Naive thymus-derived CD8-positive, alpha-beta T cell (primary cell): ENCODE measurements at regions not wholly inside any gene's neighbourhood (a gene's known extent, or its start where the extent isn't known, plus 50 kb on each side); places are given as distances from the start of the nearest gene placed in this dataset.

ENCODE experiments used
- ATAC-seq, 2 donors: fragments of 150-1000 bp; cut with Tn5 transposase in 1 of 2; sonication (Bioruptor Pico), chemical (Tn5 transposase) in 1 of 2; 1 replicate in 1 of 2; 2 replicates in 1 of 2; pipeline ENCODE4 v1.10.0; 2021; ENCODE audit warnings: mild to moderate bottlenecking in 2 of 2, moderate library complexity in 2 of 2
- POLR2A ChIA-PET: fragments of 350-600 bp; sonication (Branson Sonifier 250); formaldehyde crosslinking; loops from one replicate; lab custom pipeline; 2021; ENCODE audit warnings: antibody characterized with exemption; lab: Charles Lee
- DNase-seq, 10 donors: peaks; one replicate each; pipeline versions ENCODE4 v3.0.0 to v3.0.0-alpha.2; 2020 to 2022
- H3K27ac Mint-ChIP-seq, 10 donors: one replicate each; pipeline ENCODE4 v1.8.0; 2020 to 2022; ENCODE audit warnings: mild to moderate bottlenecking in 10 of 10, mixed read lengths in 10 of 10, moderate library complexity in 4 of 10, inconsistent platforms in 1 of 10
- H3K27me3 Mint-ChIP-seq, 5 donors: one replicate each; pipeline ENCODE4 v1.8.0; 2021 to 2022; ENCODE audit warnings: mixed read lengths in 5 of 5
- H3K36me3 Mint-ChIP-seq, 3 donors: one replicate each; pipeline ENCODE4 v1.8.0; 2020 to 2022; ENCODE audit warnings: mixed read lengths in 3 of 3, mild to moderate bottlenecking in 2 of 3, inconsistent platforms in 1 of 3
- H3K4me1 Mint-ChIP-seq, 4 donors: one replicate each; pipeline ENCODE4 v1.8.0; 2021 to 2022; ENCODE audit warnings: mixed read lengths in 4 of 4
- H3K4me3 Mint-ChIP-seq, 10 donors: one replicate each; pipeline ENCODE4 v1.8.0; 2020 to 2022; ENCODE audit warnings: mild to moderate bottlenecking in 10 of 10, mixed read lengths in 10 of 10, moderate library complexity in 6 of 10, inconsistent platforms in 1 of 10
- H3K9me3 Mint-ChIP-seq, 9 donors: one replicate each; pipeline ENCODE4 v1.8.0; 2020 to 2022; ENCODE audit warnings: mixed read lengths in 9 of 9, mild to moderate bottlenecking in 3 of 9, inconsistent platforms in 1 of 9, moderate library complexity in 1 of 9

DNA sequence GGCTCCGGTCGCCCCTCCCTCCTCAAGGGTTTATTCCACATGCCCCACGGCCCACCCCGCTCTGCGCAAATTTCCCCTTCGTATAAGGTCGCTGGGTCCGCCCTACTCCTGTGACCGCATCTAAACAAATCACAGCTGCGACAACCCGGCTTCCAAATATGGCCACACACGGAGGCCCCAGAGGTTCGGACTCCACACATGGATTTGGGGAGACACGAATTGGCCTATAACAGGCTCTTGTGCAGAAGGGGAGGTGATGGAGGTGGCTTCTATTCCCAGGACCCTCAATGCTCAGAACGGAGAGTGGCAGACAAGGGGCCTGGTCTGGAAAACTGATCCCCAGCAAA lies 90.1 kb downstream of the FOXL3 start:
- H3K36me3 Mint-ChIP-seq = peaks cover 0 to 10% (median 4%) of the 10 kb centered on the region in 3 donors
- DNase-seq = peak in 2 of 10 donors; percentile 28 to 31
- peak; percentile 42 to 57 for ATAC-seq

DNA sequence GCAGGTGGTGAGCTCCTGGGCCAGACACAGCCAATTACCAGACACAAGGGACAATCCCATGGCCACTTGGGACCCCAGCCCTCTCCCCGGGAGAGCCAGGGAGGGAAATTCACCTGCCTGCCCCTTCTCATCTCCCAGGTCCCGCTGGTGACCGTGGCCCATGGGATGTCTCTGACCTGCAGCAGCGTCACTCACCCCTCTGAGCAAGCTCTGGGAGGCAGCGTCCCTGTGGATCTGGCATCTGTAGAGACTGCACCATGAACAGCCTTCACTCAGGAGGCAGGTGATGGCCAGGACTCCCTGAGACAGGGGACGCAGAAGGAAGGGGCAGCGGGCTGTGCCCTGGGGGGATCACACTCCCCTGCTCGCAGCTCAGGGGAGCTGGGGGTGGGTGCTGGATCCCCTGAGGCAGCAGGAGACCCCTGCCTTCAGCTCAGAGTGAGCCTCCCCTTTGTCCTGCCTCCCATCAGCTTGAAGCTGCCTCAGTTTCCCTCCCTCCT lies 90.8 kb downstream of the FOXL3 start:
- H3K27me3 Mint-ChIP-seq = no peaks in the 10 kb centered on the region
- H3K9me3 Mint-ChIP-seq = peaks cover 0 to 22% (median 12%) of the 10 kb centered on the region in 9 donors
- DNase-seq (no peak), ATAC-seq (no peak)
- peak overlapping the region in 7 of 10 donors; percentile 34 to 82 (median 74) for H3K4me3 Mint-ChIP-seq
- peaks cover 20 to 35% (median 30%) of the 10 kb centered on the region in 4 donors for H3K4me1 Mint-ChIP-seq
- peaks cover 0 to 10% (median 4%) of the 10 kb centered on the region in 3 donors for H3K36me3 Mint-ChIP-seq
- H3K27ac Mint-ChIP-seq = peak overlapping the region in 4 of 10 donors; percentile 37 to 95 (median 82)
- POLR2A ChIA-PET = interaction anchor here (0.8 to 1.5 kb wide), 2 partner anchors 18 to 29 kb away, joined by 3 to 5 read pairs; no protein-coding TSS in a partner anchor

More for the DNA sequence above, 90.1 kb downstream of the FOXL3 start:
- POLR2A ChIA-PET = interaction anchor here (0.8 to 1.5 kb wide), 2 partner anchors 18 to 29 kb away, joined by 3 to 5 read pairs; no protein-coding TSS in a partner anchor
- peaks cover 20 to 35% (median 30%) of the 10 kb centered on the region in 4 donors for H3K4me1 Mint-ChIP-seq
- peak overlapping the region in 5 of 10 donors; percentile 56 to 95 (median 81) for H3K27ac Mint-ChIP-seq
- no peaks in the 10 kb centered on the region for H3K27me3 Mint-ChIP-seq
- peaks cover 0 to 22% (median 8%) of the 10 kb centered on the region in 9 donors for H3K9me3 Mint-ChIP-seq
- H3K4me3 Mint-ChIP-seq = peak overlapping the region in 9 of 10 donors; percentile 7 to 86 (median 74)

DNA sequence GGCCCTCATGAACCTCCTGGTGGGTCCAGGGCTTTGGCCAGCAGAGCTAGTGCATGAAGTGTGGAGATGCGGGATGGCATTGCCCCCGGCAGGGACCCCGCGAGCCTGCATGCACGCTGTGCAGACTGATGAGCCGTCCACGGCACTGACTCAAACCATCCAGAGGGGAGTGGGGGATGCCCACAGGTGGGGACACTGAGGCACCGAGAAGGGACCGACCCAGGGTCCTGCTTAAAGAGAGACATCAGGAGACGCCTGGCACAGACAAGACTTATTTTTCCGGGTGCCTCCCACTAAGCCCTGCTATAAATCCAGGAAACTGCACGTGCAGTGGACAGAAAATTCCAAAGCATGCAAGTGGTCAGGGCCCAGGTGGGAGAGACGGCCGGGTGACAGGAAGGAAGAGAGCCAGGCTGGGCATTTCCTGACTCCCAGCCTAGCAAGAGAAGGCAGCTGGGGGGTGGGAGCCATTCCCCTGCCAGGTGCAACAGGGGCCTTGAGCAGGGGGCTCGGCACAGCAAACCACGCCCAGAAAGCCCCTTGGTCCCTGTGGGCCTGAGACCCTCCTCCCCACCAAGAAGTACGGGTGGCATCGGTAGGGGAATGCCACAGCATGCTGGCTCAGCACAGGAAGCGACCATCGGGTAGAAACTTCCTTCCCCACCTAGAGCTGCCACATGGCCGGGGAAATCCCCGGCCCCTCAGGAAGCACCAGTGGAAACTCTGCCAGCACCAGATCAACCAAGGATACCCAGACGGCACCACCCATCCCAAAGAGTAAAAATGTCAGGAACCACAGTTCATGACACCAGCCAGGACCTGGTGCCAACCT lies 91.5 kb downstream of the FOXL3 start:
- H3K9me3 Mint-ChIP-seq = peaks cover 0 to 22% (median 12%) of the 10 kb centered on the region in 9 donors
- DNase-seq (peak in 8 of 10 donors; percentile 33 to 56 (median 50)), ATAC-seq (peak; percentile 92 to 94)
- POLR2A ChIA-PET = interaction anchor here (0.8 to 1.8 kb wide), 4 partner anchors 18 to 30 kb away, joined by 3 to 11 read pairs (median 4); no protein-coding TSS in a partner anchor
- no peaks in the 10 kb centered on the region for H3K27me3 Mint-ChIP-seq
- peak overlapping the region in 9 of 10 donors; percentile 34 to 82 (median 74) for H3K4me3 Mint-ChIP-seq
- H3K36me3 Mint-ChIP-seq = peaks cover 0 to 10% (median 4%) of the 10 kb centered on the region in 3 donors
- peaks cover 20 to 35% (median 29%) of the 10 kb centered on the region in 4 donors for H3K4me1 Mint-ChIP-seq
- H3K27ac Mint-ChIP-seq = peak overlapping the region; percentile 36 to 95 (median 84)

DNA sequence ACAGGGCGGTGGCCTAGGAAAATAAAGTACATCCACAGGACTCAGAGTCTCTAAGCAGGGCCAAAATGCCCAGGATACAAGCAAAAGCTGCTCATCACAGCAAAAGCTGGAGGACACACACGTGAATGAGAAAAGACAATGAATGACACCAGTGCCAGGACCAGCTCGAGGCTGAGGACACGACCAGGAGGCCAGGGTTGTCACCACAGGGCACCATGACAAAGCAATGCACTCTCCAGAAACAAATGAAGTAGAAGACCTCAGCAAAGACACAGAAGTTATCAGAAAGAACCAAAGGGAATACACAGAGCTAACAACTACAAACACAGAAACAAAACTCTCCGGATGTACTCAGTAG lies 92.1 kb downstream of the FOXL3 start:
- peaks cover 0 to 22% (median 12%) of the 10 kb centered on the region in 9 donors for H3K9me3 Mint-ChIP-seq
- H3K27me3 Mint-ChIP-seq = no peaks in the 10 kb centered on the region
- peaks cover 0 to 10% (median 4%) of the 10 kb centered on the region in 3 donors for H3K36me3 Mint-ChIP-seq
- DNase-seq (no peak), ATAC-seq (peak in 1 of 2 donors; percentile 13)
- H3K4me1 Mint-ChIP-seq = peaks cover 20 to 35% (median 28%) of the 10 kb centered on the region in 4 donors
- peak overlapping the region in 9 of 10 donors; percentile 34 to 82 (median 74) for H3K4me3 Mint-ChIP-seq
- POLR2A ChIA-PET = interaction anchor here (0.8 to 1.8 kb wide), 4 partner anchors 16 to 49 kb away, joined by 3 to 11 read pairs (median 4); no protein-coding TSS in a partner anchor
- peak overlapping the region; percentile 36 to 95 (median 84) for H3K27ac Mint-ChIP-seq

DNA sequence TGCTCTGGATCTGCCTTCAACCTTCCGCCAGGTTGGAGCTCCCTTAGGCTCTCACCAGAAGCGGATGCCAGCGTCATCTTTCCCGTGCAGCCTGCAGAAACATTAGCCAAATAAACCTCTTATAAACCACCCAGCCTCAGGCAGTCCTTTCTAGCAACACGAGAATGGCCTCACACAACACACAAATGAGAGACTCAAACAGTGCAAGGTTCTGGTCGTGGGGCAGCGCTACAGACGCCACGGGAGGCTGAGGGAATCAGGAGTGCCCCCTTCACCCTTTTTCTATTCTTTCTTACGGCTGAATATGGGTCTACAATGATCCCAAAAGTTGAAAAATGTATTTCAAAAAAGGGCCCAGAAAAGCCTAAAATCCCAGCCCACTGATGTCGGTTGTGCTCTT lies 96.4 kb downstream of the FOXL3 start:
- peaks cover 20 to 29% (median 23%) of the 10 kb centered on the region in 4 donors for H3K4me1 Mint-ChIP-seq
- H3K9me3 Mint-ChIP-seq = peaks cover 0 to 22% (median 12%) of the 10 kb centered on the region in 9 donors
- peaks cover 0 to 10% (median 4%) of the 10 kb centered on the region in 3 donors for H3K36me3 Mint-ChIP-seq
- DNase-seq = no peak
- no peak overlapping the region for H3K27ac Mint-ChIP-seq
- no peak for ATAC-seq
- H3K4me3 Mint-ChIP-seq = no peak overlapping the region
- POLR2A ChIA-PET = no interaction called here
- H3K27me3 Mint-ChIP-seq = no peaks in the 10 kb centered on the region

DNA sequence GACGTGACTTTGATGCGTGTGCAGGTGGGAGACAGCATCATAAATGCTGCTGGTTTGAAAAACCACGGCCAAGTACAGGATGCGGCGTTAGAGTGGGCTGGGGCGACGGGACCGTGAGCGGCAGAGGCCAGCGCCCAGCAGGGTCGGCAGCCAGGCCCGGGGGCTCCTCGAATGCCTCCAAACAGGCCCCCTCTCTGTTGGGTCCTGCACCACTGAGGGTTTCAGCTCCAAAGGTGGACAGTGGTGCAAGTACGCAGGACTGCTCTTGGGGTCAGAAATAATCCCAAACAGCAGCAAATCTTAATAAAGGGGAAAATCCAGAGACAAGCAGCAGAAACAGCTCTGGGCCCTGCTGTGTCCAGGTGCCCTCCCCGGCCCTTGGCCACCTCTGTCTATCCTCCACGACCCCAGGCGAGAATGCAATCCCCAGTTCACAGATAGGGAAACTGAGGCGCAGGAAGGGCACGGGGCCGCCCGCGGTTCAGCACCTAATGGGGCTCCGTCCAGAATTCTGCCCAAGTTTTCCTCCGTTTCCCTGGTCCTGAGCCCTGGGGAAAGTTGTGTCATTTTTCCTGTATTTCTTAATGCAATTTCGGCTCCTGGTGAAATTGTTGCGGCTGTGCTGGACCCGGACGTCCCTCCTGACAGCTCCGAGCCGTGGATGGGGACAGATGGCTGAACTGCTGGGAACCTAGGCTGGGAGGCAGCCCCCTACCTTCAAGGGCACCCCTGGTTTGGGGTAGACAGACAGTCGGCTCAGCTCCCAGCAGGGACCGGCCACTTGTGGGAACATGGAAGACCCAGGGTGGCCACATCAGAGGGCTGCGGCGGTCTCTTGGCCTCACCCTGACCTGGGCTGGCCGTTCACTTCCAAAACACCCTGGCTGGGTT lies 97.4 kb downstream of the FOXL3 start:
- H3K4me3 Mint-ChIP-seq = no peak overlapping the region
- H3K36me3 Mint-ChIP-seq = peaks cover 0 to 10% (median 4%) of the 10 kb centered on the region in 3 donors
- H3K27ac Mint-ChIP-seq = no peak overlapping the region
- peaks cover 0 to 22% (median 9%) of the 10 kb centered on the region in 9 donors for H3K9me3 Mint-ChIP-seq
- peaks cover 11 to 19% (median 13%) of the 10 kb centered on the region in 4 donors for H3K4me1 Mint-ChIP-seq
- ATAC-seq (no peak), DNase-seq (no peak)
- no peaks in the 10 kb centered on the region for H3K27me3 Mint-ChIP-seq
- POLR2A ChIA-PET = no interaction called here

DNA sequence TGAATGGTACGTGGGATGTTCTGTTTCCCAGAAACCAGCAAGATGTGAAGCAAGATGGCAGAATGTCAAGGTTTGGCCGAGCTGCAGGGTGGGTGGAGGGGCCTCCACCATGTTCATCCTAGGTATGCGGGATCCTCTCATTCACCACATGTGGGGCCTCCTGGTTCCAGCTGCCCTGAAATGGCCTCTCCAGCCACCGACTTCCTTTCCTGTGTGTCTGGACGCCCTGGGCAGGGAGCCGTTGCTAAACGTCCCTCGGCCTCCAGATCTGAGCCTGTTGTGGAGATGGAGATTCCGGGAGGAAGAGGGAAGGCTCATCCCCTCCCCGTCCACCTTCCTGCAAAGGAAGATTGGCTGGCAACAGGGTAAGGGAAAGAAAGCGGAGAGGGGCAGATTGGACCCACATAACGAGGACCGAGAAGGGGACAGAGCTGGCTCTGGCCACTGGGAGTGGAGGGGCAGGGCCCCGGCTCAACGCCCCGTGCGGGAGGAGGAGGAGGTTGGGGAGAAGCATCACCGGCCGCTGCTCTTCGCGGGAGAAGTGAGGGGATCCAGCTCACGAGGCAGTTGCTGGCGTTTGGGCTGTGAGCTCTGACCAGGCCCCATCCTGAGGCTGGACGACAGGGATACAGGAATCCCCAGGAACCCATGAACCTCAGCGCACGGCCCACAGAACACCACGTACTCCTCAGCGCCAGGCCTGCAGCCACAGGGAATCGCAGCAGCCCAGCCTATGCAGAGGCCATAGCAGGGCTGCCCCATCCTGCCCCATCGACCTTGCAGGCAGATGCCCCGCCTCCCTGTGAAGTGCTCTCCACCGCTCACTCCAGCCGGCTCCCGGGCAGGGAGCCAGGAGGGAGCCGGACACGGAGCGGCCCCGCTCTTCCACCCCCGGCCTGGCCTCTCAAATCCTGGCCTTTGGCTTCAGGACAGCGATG lies 98.3 kb downstream of the FOXL3 start:
- no peak for DNase-seq
- Mint-ChIP-seq H3K4me1 (peaks cover 6 to 12% (median 9%) of the 10 kb centered on the region in 4 donors), H3K27ac (no peak overlapping the region), H3K4me3 (no peak overlapping the region), H3K27me3 (no peaks in the 10 kb centered on the region), H3K36me3 (peaks cover 0 to 10% (median 7%) of the 10 kb centered on the region in 3 donors), H3K9me3 (peaks cover 0 to 15% (median 11%) of the 10 kb centered on the region in 9 donors)
- POLR2A ChIA-PET = no interaction called here
- no peak for ATAC-seq

DNA sequence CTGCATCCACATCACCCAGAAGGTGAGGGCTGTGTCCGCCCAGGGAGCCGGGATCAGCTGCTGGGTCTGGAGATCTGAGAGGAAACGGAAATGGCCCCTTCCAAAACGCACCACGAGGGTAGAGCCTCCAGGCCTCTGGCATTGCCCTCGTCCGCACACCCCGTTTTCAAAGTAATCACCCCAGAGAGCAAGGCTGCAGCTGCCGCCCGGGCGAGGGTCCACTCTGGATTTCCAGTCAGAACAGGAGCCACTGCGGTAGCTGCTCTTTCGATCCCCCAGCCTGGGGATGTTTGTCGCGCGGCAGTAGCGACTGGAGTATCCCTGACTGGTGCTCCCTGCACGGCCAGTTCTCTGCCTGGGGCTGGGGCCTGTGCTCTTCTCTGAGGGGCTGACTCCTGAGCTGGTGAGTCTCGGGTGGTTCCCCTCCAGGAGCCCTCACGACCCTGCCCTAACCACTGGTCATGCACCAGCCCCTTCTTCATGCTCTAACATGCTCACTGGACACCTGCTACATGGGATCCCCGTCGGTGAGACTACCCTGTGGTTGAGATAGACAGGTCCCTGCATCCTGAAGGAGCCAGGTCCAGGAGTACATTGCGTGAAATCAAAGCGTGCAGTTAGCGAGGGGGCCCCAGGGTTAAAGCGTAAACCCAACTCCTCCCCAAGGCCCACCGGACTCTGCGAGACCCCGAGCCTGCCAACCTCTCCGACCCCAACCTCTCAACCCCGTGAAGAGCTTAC lies 99.2 kb downstream of the FOXL3 start:
- POLR2A ChIA-PET = no interaction called here
- H3K27ac Mint-ChIP-seq = peak overlapping the region in 2 of 10 donors; percentile 66 to 68
- peak in 1 of 10 donors; percentile 15 for DNase-seq
- no peak for ATAC-seq
- peaks cover 0 to 5% (median 3%) of the 10 kb centered on the region in 3 donors for H3K36me3 Mint-ChIP-seq
- H3K4me3 Mint-ChIP-seq = peak overlapping the region in 2 of 10 donors; percentile 47 to 55
- peaks cover 6 to 12% (median 9%) of the 10 kb centered on the region in 4 donors for H3K4me1 Mint-ChIP-seq
- peaks cover 0 to 9% (median 5%) of the 10 kb centered on the region in 9 donors for H3K9me3 Mint-ChIP-seq
- H3K27me3 Mint-ChIP-seq = no peaks in the 10 kb centered on the region

DNA sequence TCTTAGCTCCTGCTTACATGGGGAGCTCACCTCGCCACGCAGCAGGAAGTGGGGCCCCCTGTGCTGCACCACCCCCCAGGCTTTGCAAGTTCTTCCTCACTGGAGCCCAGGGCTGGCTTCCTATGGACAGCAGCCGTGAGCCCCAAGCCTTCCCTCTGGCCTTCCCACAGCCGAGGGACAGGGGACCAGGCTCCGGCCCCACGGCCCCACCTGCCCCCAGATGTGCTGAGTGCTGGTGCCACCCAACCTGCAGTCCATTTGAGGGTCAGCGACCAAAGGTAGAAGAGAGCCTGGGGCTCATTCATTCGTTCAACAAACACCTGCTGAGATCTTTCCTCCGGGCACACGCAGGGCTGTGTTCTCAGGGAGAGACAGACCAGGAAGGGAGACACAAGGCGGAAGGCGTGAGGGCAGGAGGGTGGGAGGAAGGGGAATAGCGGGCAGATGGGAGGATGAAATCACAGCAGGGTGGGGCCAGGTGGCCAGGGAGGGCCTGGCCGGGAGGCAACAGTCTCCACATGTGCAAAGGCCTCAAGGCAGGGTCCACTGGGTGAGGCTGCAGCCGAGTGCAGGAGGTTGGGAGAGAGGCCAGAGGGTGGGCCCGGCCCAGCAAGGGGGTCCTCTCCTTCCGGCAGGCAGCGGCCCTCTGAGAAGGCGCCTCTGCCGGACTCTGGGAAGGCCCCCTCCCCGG lies 100.1 kb downstream of the FOXL3 start:
- H3K4me3 Mint-ChIP-seq = peak overlapping the region in 3 of 10 donors; percentile 47 to 55 (median 51)

More for the DNA sequence above, 100.1 kb downstream of the FOXL3 start:
- H3K27ac Mint-ChIP-seq = peak overlapping the region in 3 of 10 donors; percentile 66 to 86 (median 68)
- peaks cover 0 to 12% (median 4%) of the 10 kb centered on the region in 9 donors for H3K9me3 Mint-ChIP-seq
- H3K27me3 Mint-ChIP-seq = no peaks in the 10 kb centered on the region
- H3K4me1 Mint-ChIP-seq = peaks cover 6 to 12% (median 9%) of the 10 kb centered on the region in 4 donors
- DNase-seq = no peak
- POLR2A ChIA-PET = no interaction called here
- H3K36me3 Mint-ChIP-seq = peaks cover 0 to 7% (median 3%) of the 10 kb centered on the region in 3 donors
- ATAC-seq = no peak
